Smooth muscle cell (in vitro differentiated cells): ENCODE measurements at regions not wholly inside any gene's neighbourhood (a gene's known extent, or its start where the extent isn't known, plus 50 kb on each side); places are given as distances from the start of the nearest gene placed in this dataset.
"Not testable (repeated sequence)": the region's sequence is repeated elsewhere in the genome, so short reads cannot be mapped to it uniquely, and the experiment has no call there.

ENCODE experiments used
- DNase-seq: peaks from one replicate; lab custom pipeline; 2025; ENCODE audit not compliant: unreplicated experiment; lab: John Stamatoyannopoulos, UW
- H2AFZ ChIP-seq: fragments of 200-600 bp; sonication (generic); 2 replicates; pipeline ENCODE4 v1.6.0; 2016; ENCODE audit warnings: antibody characterized with exemption, low read depth, mild to moderate bottlenecking
- H3F3A ChIP-seq: fragments of 200-600 bp; sonication (generic); 2 replicates; pipeline ENCODE4 v1.6.0; 2017; ENCODE audit warnings: antibody characterized with exemption, low read depth
- H3K27ac ChIP-seq: fragments of 200-600 bp; sonication (generic); 2 replicates; pipeline ENCODE4 v1.5.1; 2016; ENCODE audit warnings: low read depth, mild to moderate bottlenecking
- H3K27me3 ChIP-seq: fragments of 200-600 bp; sonication (generic); 2 replicates; pipeline ENCODE4 v1.6.1; 2016; ENCODE audit warnings: low read depth, mild to moderate bottlenecking
- H3K36me3 ChIP-seq: fragments of 200-600 bp; sonication (generic); 2 replicates; pipeline ENCODE4 v1.5.1; 2016; ENCODE audit warnings: low read depth
- H3K4me1 ChIP-seq: fragments of 200-600 bp; sonication (generic); 2 replicates; pipeline ENCODE4 v1.5.1; 2016; ENCODE audit warnings: low read depth
- H3K4me2 ChIP-seq: fragments of 200-600 bp; sonication (generic); 2 replicates; pipeline ENCODE4 v1.6.0; 2016; ENCODE audit warnings: mild to moderate bottlenecking
- H3K4me3 ChIP-seq: fragments of 200-600 bp; sonication (generic); 2 replicates; pipeline ENCODE4 v1.5.1; 2016; ENCODE audit warnings: mild to moderate bottlenecking
- H3K79me2 ChIP-seq: fragments of 200-600 bp; sonication (generic); 2 replicates; pipeline ENCODE4 v1.6.0; 2016; ENCODE audit warnings: low read depth, mild to moderate bottlenecking
- H3K9ac ChIP-seq: fragments of 200-600 bp; sonication (generic); 2 replicates; pipeline ENCODE4 v1.6.0; 2016; ENCODE audit warnings: low read depth
- H3K9me3 ChIP-seq: fragments of 200-600 bp; sonication (generic); replicated peaks from 2 replicates; pipeline ENCODE4 v1.5.1; 2016; ENCODE audit warnings: low read depth
- H4K20me1 ChIP-seq: fragments of 200-600 bp; sonication (generic); 2 replicates; pipeline ENCODE4 v1.6.0; 2016; ENCODE audit warnings: low read depth
- CTCF ChIP-seq: fragments of 200-600 bp; sonication (generic); IDR thresholded peaks from 2 replicates; pipeline ENCODE4 v1.5.1; 2017; ENCODE audit warnings: borderline replicate concordance, mild to moderate bottlenecking, antibody characterized with exemption; ENCODE audit not compliant: insufficient read depth, poor library complexity, severe bottlenecking
- WGBS: methylation state at CpG from one replicate; pipeline ENCODE4 v1.1.7; 2016; ENCODE audit warnings: low lambda C conversion rate; 5-methylcytosine and 5-hydroxymethylcytosine counted together

- Histone ChIP-seq H4K20me1 (no peaks in the 10 kb centered on the region), H2AFZ (peak overlapping the region; percentile 90), H3K27me3 (no peaks in the 10 kb centered on the region), H3K36me3 (no peaks in the 10 kb centered on the region), H3K4me3 (peak overlapping the region; percentile 56), H3F3A (no peaks in the 10 kb centered on the region), H3K27ac (peak overlapping the region; percentile 82), H3K79me2 (no peaks in the 10 kb centered on the region), H3K9ac (peak overlapping the region; percentile 79), H3K4me1 (no peaks in the 10 kb centered on the region), H3K9me3 (no peaks in the 10 kb centered on the region), H3K4me2 (peak overlapping the region; percentile 79)
- 54% methylated on average over 47 of the region's 47 CpGs for WGBS
- TF ChIP-seq CTCF: no peak
- DNase-seq: peak; percentile 29
These were observed 97.3 kb downstream of the NPAP1 start for GRCh38 chr15:24772686-24773373.

DNA sequence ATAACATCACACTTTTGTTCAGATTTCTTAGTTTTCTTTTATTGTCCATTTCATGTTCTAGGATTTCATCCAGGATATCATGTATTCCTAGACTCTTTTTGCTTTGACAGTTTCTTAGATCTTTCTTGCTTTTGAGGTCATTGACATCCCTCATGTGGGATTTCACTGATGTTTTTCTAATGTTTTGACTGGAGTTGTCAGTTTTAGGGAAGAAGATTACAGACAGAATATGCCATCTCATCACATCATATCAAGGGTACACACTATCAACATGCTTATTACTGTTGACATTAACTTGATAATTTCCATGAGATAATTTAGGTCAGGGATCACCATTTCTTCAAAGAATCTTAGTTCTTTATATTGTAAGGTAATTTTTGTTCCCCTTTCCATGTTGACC, 101.7 kb downstream of the NPAP1 start:
- Histone ChIP-seq H3K4me3 (no peak overlapping the region), H3K9ac (no peak overlapping the region), H3K9me3 (no peaks in the 10 kb centered on the region), H4K20me1 (no peaks in the 10 kb centered on the region), H3K79me2 (no peaks in the 10 kb centered on the region), H3K36me3 (no peaks in the 10 kb centered on the region), H3K27ac (no peak overlapping the region), H2AFZ (no peak overlapping the region), H3K4me2 (no peak overlapping the region), H3K27me3 (no peaks in the 10 kb centered on the region), H3K4me1 (no peaks in the 10 kb centered on the region), H3F3A (no peaks in the 10 kb centered on the region)
- no peak for TF ChIP-seq CTCF
- DNase-seq: no peak

DNA sequence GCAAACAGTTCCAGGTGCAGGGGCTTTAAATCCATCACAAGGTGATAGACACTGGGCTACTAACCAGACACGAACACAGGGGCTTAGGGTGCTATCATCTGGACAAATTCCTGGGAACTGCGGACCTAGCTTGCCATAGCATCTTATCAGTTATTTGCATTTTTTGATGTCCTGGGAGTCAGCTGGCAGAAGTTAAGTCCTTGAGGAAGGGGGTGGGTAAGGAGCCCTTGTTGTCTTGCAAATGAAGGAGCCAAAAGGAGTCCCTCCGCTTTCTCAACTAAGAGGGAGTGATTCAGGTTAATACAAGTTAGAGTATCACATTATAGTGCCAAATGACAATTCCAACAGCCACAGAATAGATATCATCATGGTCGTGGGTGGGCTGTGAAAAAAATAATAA, 108.9 kb downstream of the NPAP1 start:
- no peaks in the 10 kb centered on the region for H3K4me1 ChIP-seq
- TF ChIP-seq CTCF: no peak
- no peaks in the 10 kb centered on the region for H3F3A ChIP-seq
- no peak overlapping the region for H3K4me3 ChIP-seq
- no peaks in the 10 kb centered on the region for H3K27me3 ChIP-seq
- no peak overlapping the region for H3K9ac ChIP-seq
- H3K9me3 ChIP-seq: no peaks in the 10 kb centered on the region
- no peaks in the 10 kb centered on the region for H4K20me1 ChIP-seq
- H3K27ac ChIP-seq: no peak overlapping the region
- no peaks in the 10 kb centered on the region for H3K36me3 ChIP-seq
- DNase-seq: no peak
- H3K79me2 ChIP-seq: no peaks in the 10 kb centered on the region
- H3K4me2 ChIP-seq: no peak overlapping the region
- 54% methylated on average over 4 of the region's 4 CpGs for WGBS
- no peak overlapping the region for H2AFZ ChIP-seq

- Histone ChIP-seq H3F3A (no peaks in the 10 kb centered on the region), H3K4me3 (no peak overlapping the region), H2AFZ (no peak overlapping the region), H3K27me3 (no peaks in the 10 kb centered on the region), H3K9me3 (no peaks in the 10 kb centered on the region), H3K36me3 (no peaks in the 10 kb centered on the region), H3K79me2 (no peaks in the 10 kb centered on the region), H4K20me1 (no peaks in the 10 kb centered on the region), H3K27ac (no peak overlapping the region), H3K4me2 (no peak overlapping the region), H3K4me1 (no peaks in the 10 kb centered on the region), H3K9ac (no peak overlapping the region)
- WGBS: 65% methylated on average over 1 of the region's 1 CpG
- DNase-seq: no peak
- no peak for TF ChIP-seq CTCF
These were observed 110.8 kb downstream of the NPAP1 start for GRCh38 chr15:24786347-24786746.

- H3F3A ChIP-seq, H4K20me1 ChIP-seq, H2AFZ ChIP-seq, H3K4me3 ChIP-seq, H3K9ac ChIP-seq, DNase-seq, H3K79me2 ChIP-seq, H3K4me2 ChIP-seq, H3K27me3 ChIP-seq, H3K9me3 ChIP-seq, H3K4me1 ChIP-seq, H3K27ac ChIP-seq, H3K36me3 ChIP-seq: not testable (repeated sequence)
- 63% methylated on average over 6 of the region's 6 CpGs for WGBS
These were observed 127.0 kb downstream of the NPAP1 start for GRCh38 chr15:24802624-24803023.
